ENCODE measurements at regions not wholly inside any gene's neighbourhood (a gene's known extent, or its start where the extent isn't known, plus 50 kb on each side); places are given as distances from the start of the nearest gene placed in this dataset.
"Not testable (repeated sequence)": the region's sequence is repeated elsewhere in the genome, so short reads cannot be mapped to it uniquely, and the experiment has no call there.

GRCh38 chr17:16832853-16833252 lies 139.1 kb downstream of the TNFRSF13B start:
- not testable (repeated sequence) for TF ChIP-seq CTCF (IDR thresholded peaks at IDR 0.05); ZFX (IDR thresholded peaks at IDR 0.05; ENCODE audit: borderline replicate concordance)
